HG03103 (cell line): ENCODE measurements at regions not wholly inside any gene's neighbourhood (a gene's known extent, or its start where the extent isn't known, plus 50 kb on each side); places are given as distances from the start of the nearest gene placed in this dataset.

Experiments used
- ATAC-seq: cut with Tn5 transposase; IDR thresholded peaks from one replicate; pipeline ENCODE4 v1.9.1; 2021; ENCODE audit warnings: low read depth; ENCODE audit not compliant: unreplicated experiment

DNA sequence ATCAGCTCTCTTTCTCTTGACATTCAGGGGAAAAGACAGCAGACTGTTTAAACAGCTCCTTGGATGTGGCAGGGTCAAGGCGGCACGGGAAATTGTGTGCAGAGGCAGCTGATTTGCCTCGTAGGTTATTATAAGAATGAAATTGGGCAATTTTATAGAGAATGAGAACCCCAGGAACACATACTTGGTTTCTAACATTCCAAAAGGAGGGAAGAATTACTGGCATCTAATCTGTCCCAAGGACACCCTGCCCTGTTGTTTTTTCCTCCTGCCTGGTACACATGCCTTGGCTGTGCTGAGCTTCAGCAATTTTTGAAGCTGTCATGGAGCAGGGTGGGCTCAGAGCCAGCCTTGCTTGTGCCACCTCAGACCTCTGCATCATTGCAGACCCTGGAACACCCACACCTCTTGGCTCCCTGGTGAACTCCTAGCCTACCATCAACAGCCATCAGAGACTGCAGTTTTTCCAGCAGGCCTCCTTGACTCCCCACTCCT is 143.6 kb downstream of the BOD1 start:
- ATAC-seq, result no peak

GRCh38 chr5:173472164-173472563 is 143.9 kb upstream of the STC2 start:
- ATAC-seq, result no peak

- ATAC-seq, result no peak
Observed at GRCh38 chr5:173468821-173469251, 140.6 kb upstream of the STC2 start.

- no peak for ATAC-seq
Observed at GRCh38 chr5:173466227-173466626, 138.0 kb upstream of the STC2 start.

DNA sequence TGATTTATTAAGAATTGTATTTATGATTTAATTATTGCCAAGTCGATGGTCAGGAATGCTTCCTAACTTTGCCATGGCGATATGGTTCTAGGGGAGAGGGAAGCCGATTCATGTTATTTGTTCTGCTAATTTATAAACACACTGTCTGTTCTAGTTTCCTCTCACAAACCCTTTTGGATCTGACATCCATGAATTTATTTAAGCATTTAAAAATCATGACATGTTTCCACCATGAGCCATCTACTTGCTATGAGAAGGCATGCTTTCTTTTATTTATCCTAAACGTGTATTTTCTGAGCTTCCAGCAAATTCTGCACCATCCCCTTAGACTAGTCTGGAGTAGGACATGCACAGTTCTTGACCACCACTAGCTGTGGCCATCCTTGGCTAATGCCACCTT is 136.6 kb upstream of the STC2 start:
- ATAC-seq, result no peak

DNA sequence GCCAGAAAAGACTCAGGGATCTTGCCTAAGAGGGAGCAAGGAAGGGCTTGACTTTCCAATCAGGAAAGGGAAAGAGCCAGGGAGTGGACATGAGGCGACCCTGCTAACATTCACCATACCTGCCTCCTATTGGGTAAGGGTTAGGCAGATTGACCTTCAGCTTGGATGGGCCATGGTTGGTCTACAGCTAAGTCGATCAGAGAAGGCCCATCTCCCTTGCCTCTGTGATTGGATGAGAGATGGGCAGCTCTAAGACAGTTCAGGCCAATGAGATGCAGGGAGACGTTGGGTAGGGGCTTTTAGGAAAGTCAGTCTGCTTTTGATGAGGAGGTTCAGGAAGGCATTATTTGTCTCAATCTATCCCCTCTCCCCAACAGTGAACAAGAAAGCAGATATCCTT is 135.0 kb upstream of the STC2 start:
- ATAC-seq, result no peak

DNA sequence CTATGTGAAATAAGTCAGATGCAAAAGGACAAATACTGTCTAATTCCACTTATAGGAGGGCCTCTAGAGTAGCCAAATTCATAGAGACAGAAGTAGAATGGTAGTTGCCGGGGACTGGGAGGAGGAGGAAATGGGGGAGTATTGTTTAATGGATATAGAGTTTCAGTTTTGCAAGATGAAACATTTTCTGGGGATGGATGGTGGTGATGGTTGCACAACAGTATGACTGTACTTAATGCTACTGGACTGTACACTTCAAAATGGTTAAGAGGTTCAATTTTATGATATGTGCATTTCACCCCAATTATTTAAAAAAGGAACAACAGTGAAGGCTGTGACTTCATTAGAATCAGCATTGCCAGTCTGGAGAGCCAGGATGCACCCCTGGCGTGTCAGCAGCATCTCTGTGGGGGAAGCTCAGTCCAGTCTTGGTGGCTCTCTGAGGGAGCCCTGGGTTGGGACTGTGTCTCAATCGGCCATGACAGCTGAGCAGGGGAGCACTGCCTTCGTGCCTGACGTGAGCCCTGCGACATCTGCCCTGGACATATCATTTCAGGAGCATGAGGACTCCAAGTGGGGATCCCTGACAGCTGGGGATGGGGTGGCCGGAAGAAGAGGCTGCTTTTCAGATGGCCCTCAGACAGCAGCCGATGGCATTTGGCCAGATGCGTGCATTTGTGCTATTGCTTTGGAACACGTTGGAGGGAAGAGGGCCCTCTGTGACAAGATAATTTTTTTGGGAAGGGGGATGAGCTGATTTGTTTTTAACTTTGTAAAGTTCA is 130.8 kb upstream of the STC2 start:
- ATAC-seq, result no peak

DNA sequence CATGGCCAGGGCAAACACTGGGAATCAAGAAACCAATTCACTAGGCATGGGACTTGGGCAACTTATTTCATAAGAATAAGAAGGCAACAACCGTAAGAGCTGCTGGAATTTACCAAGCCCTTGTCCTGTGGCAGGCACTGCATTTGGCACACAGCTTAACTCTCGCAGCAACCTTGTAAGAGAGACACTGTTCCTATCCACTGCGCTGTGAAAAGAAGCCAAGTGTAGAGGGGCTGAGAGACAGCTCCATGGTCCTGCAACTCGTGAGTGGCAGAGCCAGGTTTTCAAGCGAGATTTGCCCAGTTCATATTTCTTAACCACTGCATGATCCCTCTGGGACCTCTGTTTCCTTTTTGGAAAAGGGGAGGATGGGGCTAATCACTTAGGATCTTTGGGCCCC is 129.3 kb upstream of the STC2 start:
- ATAC-seq, result no peak

GRCh38 chr5:173456751-173457171 is 128.5 kb upstream of the STC2 start:
- ATAC-seq, result no peak

GRCh38 chr5:173456181-173456580 is 128.0 kb upstream of the STC2 start:
- no peak for ATAC-seq

- ATAC-seq, result no peak
Observed at GRCh38 chr5:173455599-173455957, 127.4 kb upstream of the STC2 start.

DNA sequence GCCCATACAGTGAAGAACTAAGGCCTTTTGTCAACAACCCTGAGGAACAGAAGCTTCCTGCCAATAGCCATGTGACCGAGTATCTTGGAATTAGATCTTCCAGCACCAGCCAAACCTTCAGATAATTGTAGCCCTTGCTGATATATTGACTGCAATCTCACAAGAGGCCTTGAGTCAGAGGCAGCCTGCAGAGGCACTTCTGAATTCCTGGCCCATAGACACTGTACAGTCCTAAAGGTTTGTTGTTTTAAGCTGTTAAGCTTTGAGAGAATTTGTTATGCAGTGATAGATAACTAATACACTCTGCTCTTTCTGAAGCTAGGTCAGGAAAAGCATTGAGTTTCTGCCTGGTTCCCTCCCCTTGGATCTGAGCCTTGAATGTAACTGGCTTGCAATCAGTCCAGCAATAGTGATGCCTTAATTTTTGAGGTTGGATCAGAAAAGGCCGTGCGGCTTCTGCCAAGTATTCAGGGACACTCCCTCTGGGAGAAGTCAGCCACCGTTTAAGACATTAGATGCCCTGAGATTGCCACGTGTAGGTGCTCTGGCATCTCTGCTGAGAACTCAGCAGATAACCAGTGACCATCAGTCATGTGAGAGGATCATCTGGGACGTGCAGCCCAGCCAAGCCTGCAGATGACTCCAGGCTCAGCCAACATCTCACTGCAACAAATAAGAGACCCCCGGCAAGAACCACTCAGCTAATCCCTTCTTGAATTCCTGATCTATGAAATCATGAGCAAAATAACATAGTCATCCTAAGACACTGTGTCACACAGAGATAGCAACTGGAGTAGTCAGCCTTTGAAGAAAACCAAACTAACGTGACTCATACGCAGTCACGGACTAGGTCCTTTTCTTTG is 126.8 kb upstream of the STC2 start:
- ATAC-seq, result no peak

- ATAC-seq, result no peak
Observed at GRCh38 chr5:173454361-173454735, 126.1 kb upstream of the STC2 start.

GRCh38 chr5:173453167-173453566 is 125.0 kb upstream of the STC2 start:
- no peak for ATAC-seq

DNA sequence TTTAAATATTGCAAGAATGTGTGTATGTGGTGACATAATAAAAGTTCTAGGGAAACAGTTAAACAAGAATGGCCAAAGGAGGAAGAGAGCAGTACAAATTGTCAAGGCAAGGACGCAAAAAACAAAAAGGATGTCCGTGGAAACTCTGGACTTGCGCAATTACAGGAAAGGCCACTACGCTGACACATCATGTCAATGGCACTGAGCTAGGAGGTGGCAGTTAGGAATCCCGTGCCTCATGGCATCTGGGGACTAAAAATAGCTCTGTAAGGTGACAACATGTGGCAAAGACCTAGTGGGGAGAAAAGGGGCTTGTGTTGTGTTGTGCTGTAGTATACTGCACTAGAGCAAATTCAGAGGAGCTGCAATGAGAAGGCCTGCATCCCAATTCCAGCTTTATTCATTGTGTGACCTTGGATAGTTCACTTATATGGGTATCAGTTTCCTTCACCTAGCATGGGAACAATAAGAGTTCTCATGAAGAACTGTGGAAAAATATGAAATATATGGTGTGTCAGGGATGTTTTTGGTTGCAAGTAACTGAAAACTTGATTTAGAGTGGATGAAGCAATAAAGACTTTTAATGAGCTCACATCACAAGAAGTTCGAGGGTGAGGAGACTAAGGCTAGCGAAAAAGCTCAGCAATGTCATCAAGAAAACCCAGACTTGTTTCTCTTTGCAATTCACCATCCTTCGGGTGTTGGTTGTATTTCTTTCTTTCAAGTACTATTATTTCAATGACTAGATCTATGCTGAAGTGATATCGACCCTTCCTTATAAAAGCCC is 124.1 kb upstream of the STC2 start:
- no peak for ATAC-seq

GRCh38 chr5:173451651-173452050 is 123.4 kb upstream of the STC2 start:
- ATAC-seq, result no peak

GRCh38 chr5:173451031-173451430 is 122.8 kb upstream of the STC2 start:
- no peak for ATAC-seq

DNA sequence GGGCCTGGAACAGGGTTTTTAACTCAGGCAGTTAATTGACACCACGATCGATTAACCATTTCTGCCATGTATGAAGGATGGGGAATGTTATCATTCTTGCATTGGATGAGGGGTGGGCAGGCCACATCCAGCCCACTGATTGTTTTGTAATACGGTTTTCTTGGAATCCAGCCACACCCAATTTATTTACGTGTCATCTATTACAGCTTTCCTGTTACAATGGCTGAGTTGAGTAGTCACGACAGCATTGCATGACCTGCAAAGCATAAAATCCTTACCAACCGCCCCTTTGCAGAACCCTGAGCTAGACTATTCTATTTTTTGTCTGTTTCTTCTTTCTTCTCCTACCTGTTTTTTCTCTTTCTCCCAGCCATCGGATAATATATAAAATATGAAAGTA is 122.0 kb upstream of the STC2 start:
- ATAC-seq, result no peak

DNA sequence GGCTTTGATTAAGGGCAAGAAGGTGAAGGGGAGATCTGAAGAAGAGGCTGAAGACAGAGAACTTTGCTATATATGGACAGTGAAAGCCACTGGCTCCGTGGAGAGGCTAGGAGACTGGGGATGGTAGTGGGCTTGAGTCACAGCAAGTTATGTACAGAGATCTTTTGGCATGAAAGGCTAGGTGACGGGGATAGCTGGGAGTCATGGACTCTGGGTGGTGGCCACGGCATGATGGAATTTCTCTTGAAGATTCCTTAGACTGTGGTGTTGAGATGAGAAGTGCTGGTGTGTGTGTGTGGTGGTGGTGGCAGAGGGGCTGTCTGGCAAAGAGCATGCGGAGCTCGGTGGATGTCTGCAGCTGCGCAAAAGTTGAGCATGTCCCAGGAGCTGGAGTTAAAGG is 120.6 kb upstream of the STC2 start:
- ATAC-seq, result no peak

DNA sequence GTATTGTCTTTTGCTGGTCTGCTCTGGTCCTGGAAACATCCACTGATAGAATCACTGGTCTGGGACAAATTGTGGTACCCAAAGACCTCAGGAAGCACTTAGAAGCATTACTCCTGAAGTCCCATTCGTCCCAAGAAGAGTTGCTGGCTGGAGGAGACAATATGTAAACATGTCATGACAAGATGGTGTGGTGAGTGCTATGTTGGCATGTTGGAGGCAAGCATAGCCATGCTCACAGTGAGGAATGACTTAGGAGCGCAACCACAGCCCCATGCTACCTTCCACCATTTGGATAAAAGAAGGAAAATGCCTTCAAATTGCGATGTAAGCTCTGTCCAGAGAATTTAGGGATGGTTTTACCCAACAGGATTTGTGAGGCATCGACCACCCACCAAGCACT is 115.8 kb upstream of the STC2 start:
- ATAC-seq, result no peak

DNA sequence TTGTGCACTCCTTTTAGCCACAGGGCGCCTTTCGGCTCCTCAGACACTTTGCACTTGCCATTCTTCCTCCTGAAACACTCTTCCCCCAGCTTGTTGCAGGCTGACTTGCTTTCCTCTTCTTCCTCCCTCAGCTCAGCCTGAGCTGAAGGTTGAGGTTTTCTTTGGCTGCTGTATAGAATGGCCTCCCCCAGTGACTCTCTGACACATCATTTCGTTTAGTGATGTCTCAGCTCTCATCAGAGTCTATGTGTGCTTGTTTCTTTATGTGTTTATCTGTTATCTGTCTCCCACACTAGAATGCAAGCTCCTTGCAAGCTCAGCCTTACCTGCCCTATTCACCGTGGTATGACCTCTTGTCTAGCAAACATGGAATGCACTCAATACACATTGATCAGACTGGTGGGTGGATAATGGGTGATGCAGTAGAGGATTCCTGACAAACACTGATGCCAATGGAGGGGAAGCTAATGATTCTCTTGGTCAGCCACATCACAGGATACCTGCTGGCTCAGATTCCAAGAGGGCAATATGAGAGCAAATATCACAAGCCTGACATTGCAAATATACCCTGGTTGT is 112.9 kb upstream of the STC2 start:
- no peak for ATAC-seq
